Keratinocyte (primary cell): ENCODE measurements at regions not wholly inside any gene's neighbourhood (a gene's known extent, or its start where the extent isn't known, plus 50 kb on each side); places are given as distances from the start of the nearest gene placed in this dataset.
"Not testable (repeated sequence)": the region's sequence is repeated elsewhere in the genome, so short reads cannot be mapped to it uniquely, and the experiment has no call there.

Experiments used
- DNase-seq: peaks from one replicate; pipeline ENCODE4 v3.0.0-alpha.2; 2011; ENCODE audit warnings: low read depth, missing footprints, low spot score
- FAIRE-seq: peaks from 2 replicates; lab custom pipeline; 2011; peaks lifted over from hg19 to GRCh38; lab: Jason Lieb, UNC
- H2AFZ ChIP-seq: 2 replicates; pipeline ENCODE4 v1.6.0; 2012; ENCODE audit warnings: low read length, control low read depth, inconsistent platforms; ENCODE audit not compliant: control insufficient read depth
- H3K27ac ChIP-seq: 2 replicates; pipeline ENCODE4 v1.5.1; 2011; ENCODE audit warnings: low read length; ENCODE audit not compliant: control insufficient read depth, insufficient read depth
- H3K27me3 ChIP-seq: 3 replicates; pipeline ENCODE4 v1.6.0; 2011; ENCODE audit warnings: low read length; ENCODE audit not compliant: control insufficient read depth, insufficient read depth; ENCODE audit errors: extremely low read depth
- H3K36me3 ChIP-seq, 2 experiments: 2 replicates in 1 of 2; 3 replicates in 1 of 2; pipeline ENCODE4 v1.5.1; 2011; ENCODE audit warnings: low read length in 2 of 2, mild to moderate bottlenecking in 1 of 2; ENCODE audit not compliant: control insufficient read depth in 2 of 2, insufficient read depth in 2 of 2; ENCODE audit errors: extremely low read depth in 1 of 2
- H3K4me1 ChIP-seq: 3 replicates; pipeline ENCODE4 v1.5.1; 2011; ENCODE audit warnings: low read length; ENCODE audit not compliant: control insufficient read depth, insufficient read depth; ENCODE audit errors: extremely low read depth
- H3K4me2 ChIP-seq: 3 replicates; pipeline ENCODE4 v1.6.0; 2011; ENCODE audit warnings: low read depth, low read length; ENCODE audit not compliant: control insufficient read depth, insufficient read depth; ENCODE audit errors: extremely low read depth
- H3K4me3 ChIP-seq, 3 experiments: fragments of 200-600 bp in 1 of 3; sonication (generic) in 1 of 3; 2 replicates in 2 of 3; 3 replicates in 1 of 3; pipeline ENCODE4 v1.5.1; 2011 to 2016; ENCODE audit warnings: low read length in 3 of 3, mild to moderate bottlenecking in 3 of 3, control low read depth in 2 of 3, inconsistent platforms in 1 of 3, low read depth in 1 of 3, mixed read lengths in 1 of 3, mixed run types in 1 of 3, moderate library complexity in 1 of 3; ENCODE audit not compliant: control insufficient read depth in 2 of 3, insufficient read depth in 2 of 3; ENCODE audit errors: extremely low read depth in 1 of 3
- H3K79me2 ChIP-seq: 2 replicates; pipeline ENCODE4 v1.6.0; 2012; ENCODE audit warnings: low read length; ENCODE audit not compliant: control insufficient read depth, insufficient read depth
- H3K9ac ChIP-seq: 3 replicates; pipeline ENCODE4 v1.6.0; 2011; ENCODE audit warnings: low read length; ENCODE audit not compliant: control insufficient read depth, insufficient read depth; ENCODE audit errors: extremely low read depth
- H3K9me1 ChIP-seq: 3 replicates; pipeline ENCODE4 v1.6.0; 2011; ENCODE audit warnings: low read length; ENCODE audit not compliant: control insufficient read depth, insufficient read depth; ENCODE audit errors: extremely low read depth
- H3K9me3 ChIP-seq: 2 replicates; pipeline ENCODE4 v1.5.1; 2012; ENCODE audit warnings: low read depth, low read length; ENCODE audit not compliant: control insufficient read depth
- H4K20me1 ChIP-seq: 3 replicates; pipeline ENCODE4 v1.6.0; 2011; ENCODE audit warnings: low read length; ENCODE audit not compliant: control insufficient read depth, insufficient read depth; ENCODE audit errors: extremely low read depth
- CTCF ChIP-seq, 3 experiments: IDR thresholded peaks in 1 of 3; conservative IDR thresholded peaks in 1 of 3; optimal IDR thresholded peaks in 1 of 3; 2 replicates in 2 of 3; 3 replicates in 1 of 3; pipeline versions ENCODE3 to v1.5.1; 2011; ENCODE audit warnings: low read length in 3 of 3, mild to moderate bottlenecking in 3 of 3, moderate library complexity in 2 of 3, control low read depth in 1 of 3, inconsistent platforms in 1 of 3; ENCODE audit not compliant: insufficient read depth in 2 of 3; ENCODE audit errors: extremely low read depth in 1 of 3
- EZH2 ChIP-seq: IDR thresholded peaks from one replicate; pipeline ENCODE4 v1.6.1; 2012; ENCODE audit warnings: inconsistent platforms, mild to moderate bottlenecking, low read length, moderate library complexity
- dilution Hi-C: fragments of 300-500 bp; cut with MboI; formaldehyde crosslinking; loops from one replicate; pipeline ENCODE4 v1.7.0; 2020; ENCODE audit warnings: low sequenced_read_pairs; ENCODE audit not compliant: extremely low pct_ligation_motif_present

DNA sequence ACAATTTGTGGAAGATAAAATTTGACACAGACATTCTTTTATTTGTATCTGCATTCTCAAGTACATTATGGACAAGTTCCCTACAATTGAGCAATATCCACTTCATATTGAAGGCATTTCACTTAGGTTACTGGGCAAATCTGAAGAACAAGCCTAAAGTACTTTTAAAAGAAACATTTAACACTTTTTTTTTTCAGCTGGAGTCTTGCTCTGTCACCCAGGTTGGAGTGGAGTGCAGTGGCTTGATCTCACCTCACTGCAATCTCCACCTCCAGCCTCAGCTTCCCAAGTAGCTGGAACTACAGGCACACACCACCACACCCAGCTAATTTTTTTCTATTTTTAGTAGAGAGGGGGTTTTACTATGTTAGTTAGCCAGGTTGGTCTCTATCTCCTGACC, 70.2 kb downstream of the OR4C45 start:
- Histone ChIP-seq H4K20me1 (no peaks in the 10 kb centered on the region), H3K27ac (no peak overlapping the region), H3K9me3 (no peaks in the 10 kb centered on the region), H3K9me1 (no peaks in the 10 kb centered on the region), H3K79me2 (no peaks in the 10 kb centered on the region), H3K4me2 (no peak overlapping the region), H3K9ac (no peak overlapping the region), H3K4me3 (no peak overlapping the region), H3K36me3 (no peaks in the 10 kb centered on the region), H2AFZ (no peak overlapping the region), H3K4me1 (no peaks in the 10 kb centered on the region), H3K27me3 (no peaks in the 10 kb centered on the region)
- DNase-seq (no peak), FAIRE-seq (no peak)
- dilution Hi-C loops, result no loop called here
- TF ChIP-seq EZH2 (no peak), CTCF (optimal IDR thresholded peaks at IDR 0.05 in 1 of 3, IDR thresholded peaks at IDR 0.05 in 1 of 3, conservative IDR thresholded peaks at IDR 0.05 in 1 of 3; ENCODE audit: extremely low read depth in 1 of 3, insufficient read depth in 2 of 3, low read length in 3 of 3) (no peak)

- H4K20me1 ChIP-seq, dilution Hi-C loops, H2AFZ ChIP-seq, H3K79me2 ChIP-seq, H3K9ac ChIP-seq, H3K9me3 ChIP-seq, H3K27me3 ChIP-seq, FAIRE-seq, H3K27ac ChIP-seq, H3K4me3 ChIP-seq, DNase-seq, H3K36me3 ChIP-seq, H3K9me1 ChIP-seq, H3K4me2 ChIP-seq, H3K4me1 ChIP-seq: not testable (repeated sequence)
Measured at GRCh38 chr11:50140686-50141085, 108.0 kb downstream of the OR4C45 start.

DNA sequence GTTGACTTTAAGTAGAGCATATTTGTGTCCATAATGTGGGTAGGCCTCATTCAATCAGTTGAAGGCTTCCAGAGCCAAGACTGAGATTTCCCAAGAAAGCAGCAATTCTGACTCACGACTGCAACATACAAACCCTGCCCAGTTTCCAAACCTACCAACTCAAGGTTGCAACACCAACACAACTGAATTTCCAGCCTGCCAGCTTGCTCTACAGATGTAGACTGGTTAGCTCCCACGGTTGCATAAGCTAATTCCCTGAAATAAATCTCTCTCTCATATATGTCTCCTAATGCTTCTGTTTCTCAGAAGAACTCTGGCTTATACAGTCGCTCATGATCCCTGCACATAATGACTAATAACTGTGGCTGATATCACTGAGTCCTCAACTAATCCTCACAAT, 113.6 kb downstream of the OR4C45 start:
- not testable (repeated sequence) for H3K4me1 ChIP-seq, DNase-seq, H3K36me3 ChIP-seq

DNA sequence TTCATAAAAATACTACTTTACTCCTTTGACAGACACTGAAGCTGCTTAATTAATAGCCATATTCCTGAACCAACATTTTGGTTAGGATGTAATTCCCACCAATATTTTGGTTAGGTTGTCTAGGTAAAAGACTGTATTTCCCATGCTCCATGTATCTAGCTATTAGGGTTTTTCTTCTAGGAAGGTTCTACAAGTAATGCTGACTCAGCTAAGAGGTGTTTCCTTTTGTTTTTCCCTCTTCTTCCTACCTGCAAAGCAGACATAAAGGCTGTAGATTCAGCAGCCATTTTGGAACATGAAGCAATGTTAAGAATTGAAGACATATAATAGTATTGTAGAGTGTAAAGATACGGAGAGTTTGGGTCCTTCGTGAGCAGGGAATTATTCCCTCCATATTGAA, 115.3 kb downstream of the OR4C45 start:
- FAIRE-seq, result not testable (repeated sequence)

More for the DNA sequence above, 113.6 kb downstream of the OR4C45 start:
- dilution Hi-C loops, H3K9me1 ChIP-seq, H3K4me2 ChIP-seq, FAIRE-seq, H4K20me1 ChIP-seq, H3K9ac ChIP-seq, H3K27me3 ChIP-seq, H3K79me2 ChIP-seq, H3K9me3 ChIP-seq, H3K27ac ChIP-seq, H2AFZ ChIP-seq, H3K4me3 ChIP-seq: not testable (repeated sequence)

More for the DNA sequence above, 115.3 kb downstream of the OR4C45 start:
- DNase-seq, H3K4me3 ChIP-seq, H3K27me3 ChIP-seq, H3K27ac ChIP-seq, H4K20me1 ChIP-seq, H3K9me1 ChIP-seq, H3K4me1 ChIP-seq, H3K36me3 ChIP-seq, H3K9me3 ChIP-seq, H3K79me2 ChIP-seq, H2AFZ ChIP-seq, H3K9ac ChIP-seq, dilution Hi-C loops, H3K4me2 ChIP-seq: not testable (repeated sequence)
